Astrocyte (in vitro differentiated cells and primary cell): ENCODE measurements at regions not wholly inside any gene's neighbourhood (a gene's known extent, or its start where the extent isn't known, plus 50 kb on each side); places are given as distances from the start of the nearest gene placed in this dataset.

Experiments
- EZH2 ChIP-seq: IDR thresholded peaks from 2 replicates; pipeline ENCODE4 v1.6.1; 2012; ENCODE audit warnings: mild to moderate bottlenecking, low read length, inconsistent platforms; ENCODE audit not compliant: insufficient read depth
- TF ChIP-seq, protein P1 (sequence below): IDR thresholded peaks from 2 replicates; pipeline ENCODE4 v1.5.1; 2011; ENCODE audit warnings: low read depth, mild to moderate bottlenecking, inconsistent platforms, low read length, moderate library complexity; ENCODE audit not compliant: insufficient read depth

GRCh38 chr2:144206019-144206418 is 313.9 kb downstream of the ZEB2 start:
- TF ChIP-seq, protein P1, sequence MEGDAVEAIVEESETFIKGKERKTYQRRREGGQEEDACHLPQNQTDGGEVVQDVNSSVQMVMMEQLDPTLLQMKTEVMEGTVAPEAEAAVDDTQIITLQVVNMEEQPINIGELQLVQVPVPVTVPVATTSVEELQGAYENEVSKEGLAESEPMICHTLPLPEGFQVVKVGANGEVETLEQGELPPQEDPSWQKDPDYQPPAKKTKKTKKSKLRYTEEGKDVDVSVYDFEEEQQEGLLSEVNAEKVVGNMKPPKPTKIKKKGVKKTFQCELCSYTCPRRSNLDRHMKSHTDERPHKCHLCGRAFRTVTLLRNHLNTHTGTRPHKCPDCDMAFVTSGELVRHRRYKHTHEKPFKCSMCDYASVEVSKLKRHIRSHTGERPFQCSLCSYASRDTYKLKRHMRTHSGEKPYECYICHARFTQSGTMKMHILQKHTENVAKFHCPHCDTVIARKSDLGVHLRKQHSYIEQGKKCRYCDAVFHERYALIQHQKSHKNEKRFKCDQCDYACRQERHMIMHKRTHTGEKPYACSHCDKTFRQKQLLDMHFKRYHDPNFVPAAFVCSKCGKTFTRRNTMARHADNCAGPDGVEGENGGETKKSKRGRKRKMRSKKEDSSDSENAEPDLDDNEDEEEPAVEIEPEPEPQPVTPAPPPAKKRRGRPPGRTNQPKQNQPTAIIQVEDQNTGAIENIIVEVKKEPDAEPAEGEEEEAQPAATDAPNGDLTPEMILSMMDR: no peak
- no peak for TF ChIP-seq EZH2
